Brain microvascular endothelial cell (primary cell): ENCODE measurements at regions not wholly inside any gene's neighbourhood (a gene's known extent, or its start where the extent isn't known, plus 50 kb on each side); places are given as distances from the start of the nearest gene placed in this dataset.

Experiments used
- DNase-seq: peaks from one replicate; pipeline ENCODE4 v3.0.0-alpha.2; 2020
- H3K27ac ChIP-seq: fragments of 250-450 bp; sonication (Bioruptor Pico); 2 replicates; pipeline ENCODE4 v1.5.1; 2020; ENCODE audit warnings: mild to moderate bottlenecking, moderate library complexity
- H3K27me3 ChIP-seq: fragments of 250-450 bp; sonication (Bioruptor Pico); replicated peaks from 2 replicates; pipeline ENCODE4 v1.5.1; 2020; ENCODE audit warnings: mild to moderate bottlenecking
- H3K36me3 ChIP-seq: fragments of 250-450 bp; sonication (Bioruptor Pico); replicated peaks from 2 replicates; pipeline ENCODE4 v1.5.1; 2020; ENCODE audit warnings: mild to moderate bottlenecking
- H3K4me3 ChIP-seq: 2 replicates; pipeline ENCODE4 v1.5.1; 2011; ENCODE audit warnings: low read depth, mild to moderate bottlenecking, control low read depth, low read length, moderate library complexity
- in situ Hi-C: cut with HindIII; loops from 2 replicates; pipeline ENCODE4 v1.10.0; 2017; ENCODE audit warnings: low sequenced_read_pairs, low pct_ligation_motif_present
- TF ChIP-seq, protein P1 (sequence below): IDR thresholded peaks from 2 replicates; pipeline ENCODE4 v1.5.1; 2011; ENCODE audit warnings: low read depth, mild to moderate bottlenecking, moderate library complexity, low read length, control low read depth, inconsistent platforms; ENCODE audit errors: missing control alignments

- H3K36me3 ChIP-seq: no peaks in the 10 kb centered on the region
- in situ Hi-C loops: no loop called here
- no peak overlapping the region for H3K4me3 ChIP-seq
- H3K27ac ChIP-seq: no peak overlapping the region
- TF ChIP-seq, protein P1, sequence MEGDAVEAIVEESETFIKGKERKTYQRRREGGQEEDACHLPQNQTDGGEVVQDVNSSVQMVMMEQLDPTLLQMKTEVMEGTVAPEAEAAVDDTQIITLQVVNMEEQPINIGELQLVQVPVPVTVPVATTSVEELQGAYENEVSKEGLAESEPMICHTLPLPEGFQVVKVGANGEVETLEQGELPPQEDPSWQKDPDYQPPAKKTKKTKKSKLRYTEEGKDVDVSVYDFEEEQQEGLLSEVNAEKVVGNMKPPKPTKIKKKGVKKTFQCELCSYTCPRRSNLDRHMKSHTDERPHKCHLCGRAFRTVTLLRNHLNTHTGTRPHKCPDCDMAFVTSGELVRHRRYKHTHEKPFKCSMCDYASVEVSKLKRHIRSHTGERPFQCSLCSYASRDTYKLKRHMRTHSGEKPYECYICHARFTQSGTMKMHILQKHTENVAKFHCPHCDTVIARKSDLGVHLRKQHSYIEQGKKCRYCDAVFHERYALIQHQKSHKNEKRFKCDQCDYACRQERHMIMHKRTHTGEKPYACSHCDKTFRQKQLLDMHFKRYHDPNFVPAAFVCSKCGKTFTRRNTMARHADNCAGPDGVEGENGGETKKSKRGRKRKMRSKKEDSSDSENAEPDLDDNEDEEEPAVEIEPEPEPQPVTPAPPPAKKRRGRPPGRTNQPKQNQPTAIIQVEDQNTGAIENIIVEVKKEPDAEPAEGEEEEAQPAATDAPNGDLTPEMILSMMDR: no peak
- no peaks in the 10 kb centered on the region for H3K27me3 ChIP-seq
- DNase-seq: no peak
These were observed 533.7 kb upstream of the SALL3 start for GRCh38 chr18:78445880-78446279.

DNA sequence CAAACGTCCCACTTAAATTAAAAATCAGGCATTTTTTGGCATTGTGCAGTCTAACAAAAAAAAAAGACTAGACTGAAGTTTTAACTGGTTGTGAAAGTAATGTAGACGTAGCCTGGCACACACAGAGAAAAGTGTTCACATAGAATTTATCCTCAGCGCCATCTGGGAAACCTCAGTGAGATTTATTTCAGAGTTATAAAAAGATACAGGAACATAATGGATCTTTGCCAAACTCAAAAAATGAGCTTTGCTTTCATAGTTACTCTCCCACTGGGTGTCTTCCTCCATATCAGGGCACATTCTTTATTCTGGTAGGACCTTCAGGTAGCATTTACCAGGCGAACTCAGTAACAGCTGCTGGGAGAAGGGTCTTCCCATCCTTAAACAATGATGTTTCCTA, 532.4 kb upstream of the SALL3 start:
- no peak overlapping the region for H3K27ac ChIP-seq
- DNase-seq: no peak
- no peaks in the 10 kb centered on the region for H3K36me3 ChIP-seq
- no peaks in the 10 kb centered on the region for H3K27me3 ChIP-seq
- TF ChIP-seq, protein P1: no peak
- in situ Hi-C loops: no loop called here
- H3K4me3 ChIP-seq: no peak overlapping the region

DNA sequence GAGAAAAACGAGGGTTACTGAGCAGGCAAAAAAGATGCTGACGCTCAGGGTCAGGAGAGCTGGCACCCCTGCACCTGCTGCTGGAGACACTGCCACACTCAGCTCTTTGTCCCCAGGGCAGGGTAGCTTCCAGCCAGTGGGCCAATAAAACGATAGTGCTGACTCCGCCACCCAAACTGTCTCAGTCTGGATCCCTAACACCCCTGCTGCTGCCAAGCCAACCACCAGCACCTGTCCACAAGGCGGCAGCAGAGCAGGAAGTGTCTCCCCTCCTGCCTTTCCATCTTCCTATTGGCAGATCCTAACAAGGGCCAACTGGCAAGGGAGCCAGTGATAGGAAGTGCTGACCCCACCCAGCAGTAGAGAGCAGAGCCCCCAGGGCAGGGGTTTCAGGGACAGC, 531.5 kb upstream of the SALL3 start:
- H3K27ac ChIP-seq: no peak overlapping the region
- in situ Hi-C loops: no loop called here
- H3K36me3 ChIP-seq: no peaks in the 10 kb centered on the region
- TF ChIP-seq, protein P1: no peak
- no peaks in the 10 kb centered on the region for H3K27me3 ChIP-seq
- DNase-seq: no peak
- no peak overlapping the region for H3K4me3 ChIP-seq

GRCh38 chr18:78448591-78448990, 531.0 kb upstream of the SALL3 start:
- no peaks in the 10 kb centered on the region for H3K36me3 ChIP-seq
- H3K27me3 ChIP-seq: no peaks in the 10 kb centered on the region
- no peak for DNase-seq
- no peak overlapping the region for H3K27ac ChIP-seq
- in situ Hi-C loops: no loop called here
- no peak overlapping the region for H3K4me3 ChIP-seq
- TF ChIP-seq, protein P1: no peak

GRCh38 chr18:78454221-78454620, 525.4 kb upstream of the SALL3 start:
- no peak overlapping the region for H3K27ac ChIP-seq
- no peaks in the 10 kb centered on the region for H3K27me3 ChIP-seq
- in situ Hi-C loops: no loop called here
- TF ChIP-seq, protein P1: no peak
- H3K4me3 ChIP-seq: no peak overlapping the region
- DNase-seq: no peak
- H3K36me3 ChIP-seq: no peaks in the 10 kb centered on the region

- no peak for DNase-seq
- no peaks in the 10 kb centered on the region for H3K36me3 ChIP-seq
- no peaks in the 10 kb centered on the region for H3K27me3 ChIP-seq
- H3K4me3 ChIP-seq: no peak overlapping the region
- in situ Hi-C loops: no loop called here
- TF ChIP-seq, protein P1: no peak
- no peak overlapping the region for H3K27ac ChIP-seq
These were observed 524.2 kb upstream of the SALL3 start for GRCh38 chr18:78455386-78455785.
